EH (cell line): ENCODE measurements at regions not wholly inside any gene's neighbourhood (a gene's known extent, or its start where the extent isn't known, plus 50 kb on each side); places are given as distances from the start of the nearest gene placed in this dataset.
"Not testable (repeated sequence)": the region's sequence is repeated elsewhere in the genome, so short reads cannot be mapped to it uniquely, and the experiment has no call there.

ENCODE experiments used
- DNase-seq: peaks from one replicate; pipeline ENCODE4 v3.0.0-alpha.2; 2015; ENCODE audit warnings: low read depth

DNA sequence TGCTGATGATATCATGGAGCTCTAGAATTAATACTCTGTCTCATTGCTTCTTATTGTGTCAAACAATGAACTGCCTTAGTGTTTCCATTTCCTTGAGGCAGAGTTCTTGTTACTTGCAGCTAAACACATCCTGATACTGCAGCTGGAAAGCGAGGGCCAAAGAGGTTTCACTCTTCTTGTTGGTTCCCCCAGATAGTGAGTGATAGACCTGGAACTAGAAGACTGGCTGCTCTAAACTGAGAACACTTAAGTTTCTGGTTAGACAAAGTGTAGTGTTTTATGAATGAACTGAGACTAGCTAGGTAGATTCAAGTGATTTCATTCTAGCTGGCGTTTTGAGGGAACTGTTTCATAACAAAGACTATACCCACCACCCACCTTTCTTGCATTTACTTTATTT lies 321.7 kb downstream of the TXNL1 start:
- DNase-seq: no peak

DNA sequence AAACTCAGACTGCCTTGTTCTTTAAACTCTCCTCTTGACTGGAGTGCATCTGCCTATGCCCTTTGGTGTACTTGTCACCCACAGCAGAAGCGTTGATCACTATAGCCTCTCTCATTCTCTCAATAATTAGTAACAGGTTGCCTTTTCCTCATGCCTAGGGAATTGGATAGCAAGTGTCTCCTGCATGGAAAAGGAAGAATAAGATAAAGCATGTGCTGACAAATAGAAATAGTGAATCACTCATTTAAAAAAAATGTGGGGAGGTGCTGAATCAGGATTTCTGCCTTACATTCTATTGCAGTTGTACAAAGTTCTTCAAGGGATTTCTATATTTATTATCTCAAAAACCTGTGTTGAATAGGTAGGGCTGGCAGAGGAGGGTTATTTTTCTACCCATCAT lies 323.0 kb downstream of the TXNL1 start:
- DNase-seq: peak; percentile 72

DNA sequence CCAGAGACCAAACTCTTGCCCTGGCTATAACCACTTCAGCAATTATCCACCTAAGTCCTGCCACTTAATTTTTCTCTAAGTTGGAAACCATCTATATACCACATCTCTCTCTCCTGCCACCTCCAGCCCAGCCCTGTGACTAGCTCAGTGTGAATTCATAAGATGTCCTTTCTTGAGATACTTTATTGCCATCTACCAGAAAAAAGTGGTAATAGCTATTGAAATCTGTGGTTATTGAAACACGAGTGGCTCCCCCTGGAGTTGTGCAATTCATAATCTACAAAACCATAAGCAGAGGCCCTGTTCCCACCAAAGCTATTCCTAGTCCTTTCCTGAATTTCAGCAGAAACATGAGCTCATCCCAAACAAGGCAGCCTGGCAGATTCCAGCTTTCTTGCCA lies 324.0 kb downstream of the TXNL1 start:
- peak; percentile 55 for DNase-seq

DNA sequence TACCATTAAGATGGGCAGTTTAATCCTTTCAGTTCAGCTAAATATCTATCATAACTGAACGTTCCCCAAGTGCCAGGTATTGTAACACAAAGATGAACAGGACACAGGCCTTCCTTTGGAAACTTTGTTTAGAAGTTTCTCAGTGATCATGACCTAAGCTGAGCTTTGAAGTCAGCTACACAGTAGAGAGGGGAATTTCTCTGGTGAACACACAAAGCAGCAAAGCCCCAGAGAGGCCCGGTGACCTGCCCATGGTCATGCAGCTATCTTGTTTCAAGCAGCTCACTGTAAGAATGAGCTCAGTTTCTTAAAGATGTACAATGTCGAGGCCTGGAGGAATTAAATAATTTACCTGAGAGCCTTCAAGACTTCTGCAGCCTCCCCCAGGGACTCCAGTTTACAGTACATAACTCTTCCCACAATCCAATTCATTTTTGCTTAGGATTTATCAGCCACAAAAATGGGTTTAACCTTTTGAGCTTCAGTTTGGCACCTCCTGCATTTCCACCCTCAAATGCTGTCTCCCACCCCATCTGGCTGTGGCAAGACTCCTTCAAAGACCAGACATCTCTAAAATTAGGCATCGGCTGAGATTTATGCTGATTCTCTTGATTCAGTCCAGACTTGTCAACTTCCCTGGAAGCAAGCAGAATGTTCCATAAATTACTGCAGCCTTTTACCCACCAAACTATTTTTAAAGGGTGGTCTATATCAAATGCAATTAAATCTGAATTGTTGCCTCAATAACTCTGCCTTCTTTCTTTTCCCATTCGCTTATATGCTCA lies 325.6 kb downstream of the TXNL1 start:
- no peak for DNase-seq

DNA sequence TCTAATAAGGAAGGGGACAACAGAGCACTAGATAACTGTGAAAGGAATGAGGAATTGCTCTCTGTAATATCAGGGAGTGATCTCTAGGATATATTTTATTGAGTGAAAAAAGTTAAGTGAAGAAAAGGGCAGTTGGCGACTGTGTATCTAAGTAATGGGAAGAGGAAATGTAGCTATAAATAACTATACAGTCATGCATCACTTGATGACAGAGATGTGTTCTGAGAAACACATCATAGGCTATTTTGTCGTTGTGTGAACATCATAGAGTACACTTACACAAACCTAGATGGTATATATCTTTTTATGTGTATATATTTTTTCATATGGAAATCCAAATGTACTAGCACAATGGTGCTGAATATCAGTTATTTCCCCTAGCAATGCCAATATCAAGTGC lies 329.3 kb downstream of the TXNL1 start:
- peak; percentile 53 for DNase-seq

DNA sequence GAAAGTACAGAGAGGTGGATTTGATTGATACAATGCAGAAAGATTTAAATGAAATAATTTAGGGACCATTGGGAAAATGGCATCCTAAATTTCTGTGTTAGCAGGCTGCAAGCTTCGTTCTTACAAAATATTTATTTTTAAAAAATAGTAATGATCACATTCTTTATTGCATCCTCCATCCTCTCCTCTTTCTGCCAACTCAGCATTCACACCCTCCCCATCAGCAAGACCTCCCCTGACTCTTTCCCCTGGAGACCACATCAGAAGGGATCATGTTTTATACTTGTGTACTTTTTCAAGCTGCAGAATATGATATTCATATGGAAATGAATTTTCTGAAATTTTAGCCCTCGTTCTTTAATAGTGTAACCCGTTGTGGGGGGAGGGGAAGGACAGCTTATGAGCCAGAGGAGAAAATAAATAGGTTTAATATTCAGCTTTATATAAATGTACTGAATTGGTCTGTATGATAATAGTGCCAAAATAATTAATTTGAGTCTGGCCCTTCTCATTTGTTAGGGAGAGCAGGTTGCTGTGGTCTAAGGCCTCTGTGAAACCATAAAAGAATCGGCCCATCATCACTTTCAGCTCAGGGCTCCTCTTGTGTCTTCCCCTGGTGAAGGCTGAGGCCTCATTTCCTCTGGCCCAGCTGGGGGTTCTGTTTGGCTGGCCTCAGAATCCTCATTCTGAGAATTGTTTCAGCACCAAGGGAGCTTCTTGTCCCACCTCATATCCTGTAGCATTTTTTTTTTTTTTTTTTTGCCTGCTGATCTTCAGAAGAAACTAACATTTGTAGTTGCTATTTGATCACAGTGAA lies 330.8 kb downstream of the TXNL1 start:
- no peak for DNase-seq

DNA sequence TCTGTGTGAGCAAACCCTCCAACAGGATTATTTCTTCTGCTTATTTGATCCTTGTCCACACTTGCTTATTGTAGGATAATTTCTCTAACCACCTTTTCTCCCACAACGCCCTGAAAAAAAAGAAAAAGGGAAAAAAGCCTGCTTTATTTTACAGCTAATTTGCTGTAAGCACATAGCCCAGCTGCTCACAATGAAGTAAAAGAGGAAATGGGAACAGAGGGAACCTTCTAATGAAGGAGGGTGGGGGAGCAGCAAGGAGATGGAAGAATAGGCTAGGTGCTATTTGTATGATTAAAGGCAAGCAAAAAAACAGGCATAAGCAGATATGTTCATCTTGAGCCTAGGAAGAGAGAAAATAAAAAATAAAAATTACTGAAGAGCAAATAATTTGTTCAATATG lies 331.6 kb downstream of the TXNL1 start:
- no peak for DNase-seq

DNA sequence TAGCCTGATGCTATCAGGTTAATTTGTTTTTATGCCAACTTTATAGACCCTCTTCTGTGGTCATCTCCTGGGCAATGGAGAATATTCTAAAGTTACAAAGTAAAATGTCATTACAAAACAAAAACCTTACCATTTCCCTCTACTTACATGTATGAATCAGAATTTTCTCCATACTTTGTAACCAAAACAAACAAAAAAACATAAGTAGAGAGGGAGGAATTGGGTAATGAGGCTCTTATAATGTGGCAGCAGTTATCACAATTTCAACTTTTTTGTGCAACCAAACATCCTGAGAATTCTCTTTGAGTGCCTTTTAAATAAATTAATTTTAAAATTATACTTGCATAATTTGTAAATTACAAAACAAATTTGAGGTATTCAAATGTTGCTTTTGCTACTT lies 332.8 kb downstream of the TXNL1 start:
- DNase-seq: peak; percentile 47

DNA sequence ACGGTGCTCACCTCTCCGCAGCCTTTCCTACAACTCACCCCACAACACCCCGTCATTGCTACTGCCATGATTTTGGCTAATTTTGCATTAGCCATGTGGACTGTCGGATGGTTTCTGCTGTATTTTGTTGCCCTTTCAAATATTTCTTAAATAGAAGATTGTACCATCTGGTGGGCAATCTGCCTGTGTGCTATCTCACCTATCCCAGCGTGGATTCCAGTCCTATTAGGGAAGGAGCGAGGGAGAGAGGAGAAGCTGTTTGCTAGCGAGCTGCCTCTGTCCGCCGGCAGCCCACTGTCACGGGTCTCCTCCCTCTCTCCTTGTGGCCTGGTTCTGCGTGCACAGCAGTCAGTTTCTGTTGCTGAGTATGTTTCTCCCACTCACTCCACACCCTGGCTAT lies 336.2 kb downstream of the TXNL1 start:
- DNase-seq: no peak

DNA sequence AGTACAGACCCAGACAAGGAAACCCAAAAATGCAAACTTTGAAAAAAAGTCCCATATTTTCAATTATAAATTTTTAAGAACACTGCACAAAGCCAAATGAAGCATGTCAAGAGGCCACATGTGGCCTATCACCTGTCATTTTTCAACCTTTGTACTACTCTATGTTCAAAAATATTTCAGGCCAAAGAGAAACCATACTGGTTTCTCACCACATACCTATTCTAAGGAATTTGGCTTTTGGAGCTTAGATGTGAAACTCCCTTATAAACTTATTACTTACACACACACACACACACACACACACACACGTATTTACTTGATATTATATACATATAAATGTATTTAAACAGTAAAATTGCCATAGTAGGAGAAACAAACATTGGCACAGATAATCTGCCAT lies 338.7 kb downstream of the TXNL1 start:
- DNase-seq: no peak

DNA sequence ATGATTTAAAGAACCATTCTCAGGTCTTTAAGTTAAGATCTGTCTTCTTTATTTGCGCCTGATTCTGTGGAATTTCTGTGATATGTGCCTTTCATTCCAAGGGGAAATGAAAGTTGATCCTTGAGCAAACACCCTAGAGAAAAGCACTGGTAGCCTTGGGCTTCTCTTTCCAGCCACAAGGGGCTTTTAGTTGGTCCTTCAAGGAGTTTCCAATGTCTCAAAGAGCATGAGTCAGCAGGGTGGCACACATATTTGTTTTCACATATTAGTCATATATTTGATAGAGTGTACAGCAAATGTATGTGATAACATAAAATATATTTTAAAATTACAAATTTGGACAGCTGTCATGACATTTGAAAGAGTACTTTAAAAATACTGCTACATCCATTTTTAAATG lies 339.5 kb downstream of the TXNL1 start:
- DNase-seq: peak; percentile 75

DNA sequence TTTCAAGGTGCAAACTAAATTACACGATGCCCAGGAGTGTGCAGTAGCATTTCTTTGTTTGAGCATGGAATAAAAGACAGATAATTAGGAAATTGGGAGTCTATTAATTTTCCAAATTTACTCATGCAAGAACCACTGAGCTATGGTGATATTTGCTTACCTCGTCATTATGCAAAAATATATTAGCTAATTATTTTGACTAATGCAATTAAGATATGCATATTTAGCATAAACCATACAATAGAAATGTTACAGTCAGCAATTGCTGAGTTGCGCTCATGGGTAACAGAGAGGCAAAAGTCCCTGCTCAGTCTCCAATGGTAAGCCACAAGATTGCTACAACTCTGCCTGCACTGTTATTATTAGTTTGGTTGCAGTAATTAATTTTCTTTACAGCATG lies 342.0 kb downstream of the TXNL1 start:
- DNase-seq: no peak

DNA sequence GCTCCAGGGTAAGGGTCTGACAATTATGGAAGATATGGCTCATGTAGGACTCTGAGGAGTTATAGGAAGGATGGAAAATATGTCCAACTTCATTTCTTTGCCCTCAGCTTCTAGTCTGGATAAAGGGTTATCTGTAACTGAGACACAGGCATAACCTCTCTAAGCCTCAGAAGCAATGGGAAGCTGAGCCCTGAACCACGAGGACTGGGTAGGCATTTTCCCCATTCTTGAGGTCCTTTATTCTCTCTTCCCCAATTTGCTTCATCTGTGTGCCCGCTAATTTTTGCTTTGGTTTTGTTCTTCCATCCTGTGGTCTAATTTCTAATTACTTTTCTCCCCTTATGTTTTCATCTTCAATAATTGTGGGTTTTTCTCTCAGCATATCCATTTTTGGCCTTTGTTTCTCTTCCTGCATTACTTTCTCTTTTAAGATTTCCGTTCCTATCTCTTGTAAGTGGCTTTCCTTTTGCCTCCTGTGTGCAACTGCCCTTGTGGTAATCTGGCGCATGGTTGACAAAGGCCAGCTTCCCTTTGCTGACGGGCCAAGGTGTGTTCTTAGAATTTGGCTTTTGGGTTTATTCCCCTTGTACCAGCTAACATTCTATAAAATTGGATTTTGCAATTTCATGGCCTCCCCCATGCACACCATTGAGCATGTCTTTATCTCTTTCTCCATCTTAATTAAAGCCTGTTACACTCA lies 343.8 kb downstream of the TXNL1 start:
- no peak for DNase-seq

DNA sequence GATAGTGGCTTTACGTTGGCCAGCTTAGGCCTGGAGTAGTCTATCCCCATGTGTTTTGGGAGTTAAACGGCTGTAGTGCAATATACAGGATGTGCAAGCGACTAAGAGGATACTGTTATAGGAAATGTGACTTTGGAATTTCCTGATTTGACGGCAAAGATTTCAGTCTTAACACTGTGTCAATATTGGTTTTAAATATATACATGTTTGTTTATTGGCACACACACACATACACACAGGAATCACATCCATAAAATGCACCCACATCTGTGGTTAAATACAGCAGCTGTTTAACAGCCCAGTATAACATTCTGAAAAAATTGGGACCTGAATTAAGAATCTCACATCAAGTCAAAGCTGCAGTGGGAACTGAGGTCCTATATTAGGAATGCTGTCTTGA lies 347.1 kb downstream of the TXNL1 start:
- DNase-seq: no peak

DNA sequence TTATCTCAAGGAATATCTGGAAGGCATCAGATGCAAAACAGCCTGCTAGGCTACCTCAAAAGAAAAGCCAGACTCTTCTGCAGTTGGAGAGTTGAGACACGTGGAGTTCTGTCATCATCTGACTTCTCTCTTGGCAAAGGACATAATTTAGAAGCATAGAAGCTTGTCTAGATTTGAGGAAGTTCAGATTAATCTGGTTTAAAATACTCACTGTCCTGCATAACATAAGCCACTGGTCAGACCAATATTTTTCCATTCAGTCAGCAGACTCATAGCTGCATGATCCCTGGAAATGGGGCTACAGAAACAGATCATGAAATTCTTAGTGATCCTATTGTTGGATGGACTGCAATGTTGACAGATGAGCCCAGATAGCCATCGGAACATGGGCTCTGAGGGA lies 349.0 kb downstream of the TXNL1 start:
- no peak for DNase-seq

DNA sequence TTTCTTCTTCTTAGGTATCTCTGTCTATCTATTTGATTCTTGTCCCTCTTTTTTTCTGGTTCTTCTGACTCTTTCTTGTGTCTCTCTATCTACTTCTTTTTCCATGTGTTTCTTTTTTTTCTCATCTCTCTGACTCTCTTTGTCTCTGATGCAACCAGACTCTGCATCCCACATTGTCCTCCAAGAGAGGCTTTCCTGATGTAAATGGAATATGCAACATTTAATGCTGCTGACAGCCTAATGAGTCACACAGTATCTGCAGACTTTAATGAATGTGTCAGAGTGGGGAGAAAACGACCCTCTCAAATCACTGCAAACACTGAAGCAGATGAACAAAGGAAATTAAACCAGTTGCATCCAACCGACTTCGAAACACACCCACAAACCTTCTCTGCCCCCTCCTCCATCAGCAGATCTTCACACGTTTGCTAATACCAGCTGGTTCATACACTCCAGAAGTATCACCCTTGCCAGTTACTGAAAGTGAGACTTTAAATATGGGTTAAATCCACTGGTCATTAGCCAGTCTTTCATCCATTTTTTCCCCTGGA lies 351.5 kb downstream of the TXNL1 start:
- peak; percentile 84 for DNase-seq

DNA sequence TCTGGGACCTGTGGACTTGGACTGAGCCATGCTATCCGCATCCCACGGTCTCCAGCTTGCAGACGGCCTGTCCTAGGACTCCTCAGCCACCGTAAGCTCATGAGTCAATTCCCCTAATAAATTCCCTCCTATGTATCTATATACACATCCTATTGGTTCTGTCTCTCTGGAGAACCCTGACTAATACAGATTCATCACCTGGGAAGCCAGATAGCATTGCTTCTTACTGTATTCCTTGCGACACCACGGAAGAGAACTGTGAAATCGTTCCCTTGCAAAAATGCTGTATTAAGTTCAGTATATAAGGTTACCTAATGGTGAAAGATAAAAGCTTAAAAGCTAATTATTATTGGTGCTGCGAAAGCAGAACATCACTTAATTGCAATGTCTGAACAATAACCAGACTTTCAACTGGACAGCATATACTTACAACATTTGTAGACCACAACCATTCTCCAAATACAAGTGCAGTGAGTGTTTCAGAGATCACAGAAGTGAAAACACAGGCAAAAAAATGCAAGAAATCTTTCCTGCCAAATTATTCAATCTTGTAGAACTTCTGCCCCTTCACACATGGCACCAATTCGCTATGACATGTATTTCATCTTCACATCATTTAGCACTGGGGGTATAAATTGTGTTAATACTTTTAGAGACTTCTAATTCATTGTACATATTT lies 352.9 kb downstream of the TXNL1 start:
- peak; percentile 66 for DNase-seq

DNA sequence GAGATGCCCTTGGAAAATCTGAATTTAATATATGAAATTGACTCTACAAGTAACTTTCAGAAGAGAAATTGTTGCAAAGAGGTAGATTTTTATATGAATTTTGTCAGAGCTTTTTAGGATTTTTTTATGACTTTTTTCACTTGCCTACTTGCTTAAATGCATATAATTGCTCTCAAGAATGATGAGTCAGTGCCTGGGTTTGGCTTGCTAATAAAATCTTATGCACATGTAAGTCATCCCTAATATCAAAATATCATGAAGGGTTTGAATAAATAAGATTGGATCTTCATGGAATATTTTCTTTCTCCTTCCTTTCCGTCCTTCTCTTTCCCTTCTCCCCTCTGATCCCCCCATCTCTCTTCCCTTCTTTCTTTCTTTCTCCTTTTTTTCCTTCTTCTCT lies 354.1 kb downstream of the TXNL1 start:
- DNase-seq: peak; percentile 68

DNA sequence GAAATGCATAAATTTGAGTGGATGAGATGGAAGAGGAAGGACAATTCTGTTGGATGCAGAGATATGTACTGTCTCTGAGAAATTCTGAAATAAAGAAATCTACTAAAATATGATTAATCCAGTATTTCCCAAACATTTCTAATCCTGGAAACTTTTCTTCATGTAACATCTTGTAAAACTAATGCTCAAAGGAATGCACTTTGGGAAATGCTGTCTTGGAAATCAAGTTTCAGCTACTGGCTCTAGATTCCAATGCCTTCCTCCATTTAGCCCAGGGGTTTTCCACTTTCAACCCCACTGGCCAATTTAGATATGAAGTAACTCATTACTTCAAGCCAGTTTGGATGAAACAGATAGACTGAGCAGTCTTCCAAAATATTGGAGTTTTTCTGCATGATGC lies 355.1 kb downstream of the TXNL1 start:
- peak; percentile 61 for DNase-seq

DNA sequence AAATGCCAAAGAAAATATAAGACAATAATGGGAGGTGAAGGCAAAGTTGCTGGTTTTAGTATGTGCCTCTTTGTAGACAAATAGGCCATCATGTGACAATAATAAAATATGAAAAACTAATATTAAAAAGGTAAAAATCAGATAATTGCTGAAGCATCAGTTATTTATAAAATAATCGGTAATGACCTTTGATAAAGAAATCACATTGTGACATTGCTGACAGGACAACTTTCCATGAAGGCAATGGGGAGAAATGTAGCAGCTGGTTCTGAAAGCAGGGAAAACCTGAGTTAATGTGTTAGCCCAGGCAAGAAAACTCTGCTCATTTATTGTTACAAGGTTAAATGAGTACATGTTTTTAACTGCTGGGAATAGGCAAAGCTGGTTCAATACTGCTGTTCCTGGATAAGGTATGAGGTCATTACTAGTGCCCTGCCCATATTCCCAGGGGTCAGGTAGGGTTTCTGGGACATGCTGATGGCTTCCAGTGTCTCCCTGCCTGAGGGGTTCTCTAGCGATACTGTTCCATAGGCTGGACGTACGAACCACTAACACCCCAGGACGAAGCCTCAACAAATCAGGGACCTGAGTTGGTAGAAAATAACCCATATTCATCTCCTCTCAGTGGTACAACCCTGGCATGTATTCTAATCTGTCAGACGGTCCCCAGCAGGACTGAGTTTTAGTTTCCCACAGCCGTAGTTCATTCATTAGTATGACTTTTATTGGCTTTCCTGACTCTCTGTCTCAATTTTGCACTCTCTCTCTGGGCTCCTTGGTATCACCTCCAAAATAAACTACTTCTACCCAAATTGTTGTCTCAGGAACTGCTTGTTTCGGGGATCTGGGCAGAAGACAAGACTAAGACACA lies 355.9 kb downstream of the TXNL1 start:
- DNase-seq: no peak

DNA sequence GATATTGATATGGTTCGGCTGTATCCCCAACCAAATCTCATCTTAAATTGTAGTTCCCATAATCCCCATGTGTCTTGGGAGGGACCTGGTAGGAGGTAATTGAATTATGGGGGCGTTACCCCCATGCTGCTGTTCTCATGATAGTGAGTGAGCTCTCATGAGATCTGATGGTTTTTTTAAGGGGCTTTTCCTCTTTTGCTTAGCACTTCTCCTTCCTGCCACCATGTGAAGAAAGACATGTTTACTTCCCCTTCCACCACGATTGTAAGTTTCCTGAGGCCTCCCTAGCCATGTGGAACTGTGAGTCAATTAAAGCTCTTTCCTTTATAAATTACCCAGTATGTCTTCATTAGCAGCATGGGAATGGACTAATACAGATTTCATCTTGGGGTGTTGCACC lies 358.6 kb downstream of the TXNL1 start:
- not testable (repeated sequence) for DNase-seq
